ENCODE measurements at regions not wholly inside any gene's neighbourhood (a gene's known extent, or its start where the extent isn't known, plus 50 kb on each side); places are given as distances from the start of the nearest gene placed in this dataset.

DNA sequence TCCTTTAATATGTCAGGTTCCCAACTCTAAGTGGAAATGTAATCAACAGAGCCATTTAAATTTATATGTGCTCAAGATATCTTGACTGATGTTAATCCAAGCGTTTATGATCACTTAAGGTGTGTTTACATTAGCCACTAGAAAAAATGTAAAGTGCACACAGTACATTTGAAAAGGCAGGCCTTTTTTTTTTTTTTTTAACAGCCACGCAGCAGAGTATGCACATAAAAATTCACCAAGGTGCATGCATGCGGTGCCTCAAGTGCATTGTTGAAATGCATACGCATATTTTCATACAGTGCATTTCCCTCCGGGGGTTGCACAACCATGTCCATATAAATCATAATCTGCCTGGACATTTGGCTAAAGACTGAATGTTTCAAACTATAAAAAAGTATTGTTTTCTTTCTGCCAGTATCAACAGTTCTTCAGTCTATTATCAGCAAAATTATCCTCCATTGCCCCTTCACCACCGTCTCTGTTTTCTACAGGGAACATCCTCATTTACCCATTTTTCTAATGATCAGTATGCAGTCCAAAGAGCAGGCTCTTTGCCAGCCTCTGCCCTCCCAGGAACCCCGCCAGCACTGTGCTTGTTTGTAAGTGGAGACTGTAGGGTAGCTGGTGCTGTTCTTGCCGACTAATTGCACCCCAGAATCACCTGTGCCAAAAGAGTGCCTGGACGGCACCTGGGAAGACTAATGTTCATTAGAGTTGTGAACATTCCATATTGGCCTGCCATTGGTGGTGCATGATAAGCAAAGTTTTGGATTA is 611.2 kb upstream of the CFAP20DC start:
- TF ChIP-seq CTCF (IDR thresholded peaks at IDR 0.05; ENCODE audit: low read length): no peak
- no peak for TF ChIP-seq EZH2phosphoT487 (IDR thresholded peaks at IDR 0.05; ENCODE audit: low read length)

Measured in MM.1S (cell line).